H1 (cell line): ENCODE measurements at regions not wholly inside any gene's neighbourhood (a gene's known extent, or its start where the extent isn't known, plus 50 kb on each side); places are given as distances from the start of the nearest gene placed in this dataset.
A peak's percentile ranks its signal among the peaks of the same experiment; 100 is the strongest.

ENCODE experiments used
- CTCF ChIA-PET: fragments of 300-600 bp; sonication (Branson Sonifier 250); formaldehyde crosslinking; loops from one replicate; lab custom pipeline; 2021; ENCODE audit not compliant: partially characterized antibody; lab: Charles Lee
- POLR2A ChIA-PET: fragments of 300-600 bp; sonication (Branson Sonifier 250); formaldehyde crosslinking; loops from one replicate; lab custom pipeline; 2021; ENCODE audit warnings: inconsistent platforms; ENCODE audit not compliant: partially characterized antibody; lab: Charles Lee
- DNase-seq, 2 experiments: peaks; one replicate each; pipeline versions ENCODE4 v3.0.0 to v3.0.0-alpha.2; 2010 to 2022; ENCODE audit warnings: low spot score in 2 of 2, low read depth in 1 of 2, mixed read lengths in 1 of 2
- FAIRE-seq: peaks from 2 replicates; lab custom pipeline; 2011; peaks lifted over from hg19 to GRCh38; lab: Jason Lieb, UNC
- H2AFZ ChIP-seq: 2 replicates; pipeline ENCODE4 v1.8.1; 2012; ENCODE audit warnings: low read length, inconsistent platforms
- H2AK5ac ChIP-seq: 2 replicates; pipeline ENCODE4 v1.6.1; 2013; ENCODE audit warnings: low read depth, low read length
- H2BK120ac ChIP-seq: replicated peaks from 2 replicates; pipeline ENCODE3; 2013; ENCODE audit warnings: low read depth, low read length, inconsistent platforms
- H2BK12ac ChIP-seq: 2 replicates; pipeline ENCODE4 v1.6.1; 2013; ENCODE audit warnings: low read depth, low read length
- H2BK15ac ChIP-seq: 2 replicates; pipeline ENCODE4 v1.6.1; 2013; ENCODE audit warnings: low read length
- H2BK20ac ChIP-seq: 2 replicates; pipeline ENCODE4 v1.6.1; 2013; ENCODE audit warnings: low read length
- H2BK5ac ChIP-seq: 2 replicates; pipeline ENCODE4 v1.6.1; 2013; ENCODE audit warnings: low read depth, low read length
- H3K14ac ChIP-seq: 2 replicates; pipeline ENCODE4 v1.6.1; 2013; ENCODE audit warnings: inconsistent platforms; ENCODE audit not compliant: insufficient read length
- H3K18ac ChIP-seq: 2 replicates; pipeline ENCODE4 v1.6.1; 2013; ENCODE audit warnings: low read length; ENCODE audit errors: extremely low read depth
- H3K23ac ChIP-seq: 2 replicates; pipeline ENCODE4 v1.6.1; 2013; ENCODE audit warnings: inconsistent platforms; ENCODE audit not compliant: insufficient read length
- H3K23me2 ChIP-seq: 2 replicates; pipeline ENCODE4 v1.6.1; 2013; ENCODE audit warnings: low read depth, low read length
- H3K27ac ChIP-seq: 2 replicates; pipeline ENCODE4 v1.6.1; 2011; ENCODE audit warnings: low read depth, low read length, inconsistent platforms
- H3K27me3 ChIP-seq, 4 experiments: replicated peaks in 1 of 4; 1 replicate in 1 of 4; 2 replicates in 3 of 4; pipeline versions ENCODE4 v1.6.1 to v1.8.1; 2011 to 2013; ENCODE audit warnings: low read length in 3 of 4, mild to moderate bottlenecking in 3 of 4, inconsistent platforms in 2 of 4, mixed read lengths in 2 of 4, moderate library complexity in 1 of 4; ENCODE audit not compliant: control insufficient read depth in 3 of 4, insufficient read depth in 3 of 4; ENCODE audit errors: extremely low read depth in 1 of 4
- H3K36me3 ChIP-seq, 4 experiments: 2 replicates each; pipeline versions ENCODE4 v1.6.1 to v1.8.1; 2011 to 2013; ENCODE audit warnings: mild to moderate bottlenecking in 4 of 4, low read length in 3 of 4, moderate library complexity in 2 of 4, control low read depth in 1 of 4, inconsistent platforms in 1 of 4; ENCODE audit not compliant: insufficient read depth in 4 of 4, control insufficient read depth in 2 of 4
- H3K4ac ChIP-seq: replicated peaks from 2 replicates; pipeline ENCODE3; 2013; ENCODE audit warnings: low read length, low read depth, mixed read lengths, inconsistent platforms; ENCODE audit not compliant: insufficient read length
- H3K4me1 ChIP-seq, 4 experiments: replicated peaks in 1 of 4; 1 replicate in 1 of 4; 2 replicates in 3 of 4; pipeline versions ENCODE4 v1.6.1 to v1.8.1; 2011 to 2013; ENCODE audit warnings: low read length in 3 of 4, inconsistent platforms in 2 of 4, mixed read lengths in 1 of 4; ENCODE audit not compliant: insufficient read depth in 4 of 4, control insufficient read depth in 3 of 4
- H3K4me2 ChIP-seq, 2 experiments: 2 replicates each; pipeline versions ENCODE4 v1.6.1 to v1.8.1; 2011 to 2013; ENCODE audit warnings: low read depth in 2 of 2, low read length in 2 of 2, control low read depth in 1 of 2, inconsistent platforms in 1 of 2, mild to moderate bottlenecking in 1 of 2; ENCODE audit not compliant: insufficient read depth in 1 of 2
- H3K4me3 ChIP-seq, 4 experiments: fragments of 200-600, 300-600 bp in 1 of 4; sonication (generic), shearing (Covaris generic), sonication (Bioruptor Twin) in 1 of 4; 2 replicates each; pipeline versions ENCODE4 v1.5.1 to v1.8.1; 2011 to 2016; ENCODE audit warnings: low read length in 4 of 4, low read depth in 3 of 4, control low read depth in 2 of 4, inconsistent platforms in 2 of 4, mild to moderate bottlenecking in 2 of 4, mixed read lengths in 1 of 4, moderate library complexity in 1 of 4; ENCODE audit not compliant: insufficient read depth in 2 of 4; ENCODE audit errors: extremely low read depth in 1 of 4
- H3K56ac ChIP-seq: replicated peaks from 2 replicates; pipeline ENCODE3; 2013; ENCODE audit warnings: low read depth, mild to moderate bottlenecking, mixed read lengths, low read length, inconsistent platforms; ENCODE audit not compliant: insufficient read length
- H3K79me1 ChIP-seq: 2 replicates; pipeline ENCODE4 v1.6.1; 2013; ENCODE audit warnings: low read depth, low read length, control low read depth
- H3K79me2 ChIP-seq, 2 experiments: 2 replicates each; pipeline versions ENCODE4 v1.6.1 to v1.8.1; 2012 to 2013; ENCODE audit warnings: low read length in 2 of 2, mild to moderate bottlenecking in 2 of 2, inconsistent platforms in 1 of 2; ENCODE audit not compliant: insufficient read depth in 2 of 2, control insufficient read depth in 1 of 2
- H3K9ac ChIP-seq, 4 experiments: replicated peaks in 1 of 4; 1 replicate in 1 of 4; 2 replicates in 3 of 4; pipeline versions ENCODE4 v1.6.1 to v1.8.1; 2011 to 2013; ENCODE audit warnings: low read depth in 3 of 4, low read length in 3 of 4, control low read depth in 2 of 4, mild to moderate bottlenecking in 2 of 4, moderate library complexity in 2 of 4, inconsistent platforms in 1 of 4; ENCODE audit errors: extremely low read depth in 1 of 4
- H3K9me3 ChIP-seq, 2 experiments: 2 replicates each; pipeline versions ENCODE4 v1.6.1 to v1.8.1; 2012 to 2013; ENCODE audit warnings: mild to moderate bottlenecking in 2 of 2, moderate library complexity in 2 of 2, control low read depth in 1 of 2, inconsistent platforms in 1 of 2, low read depth in 1 of 2, low read length in 1 of 2, mixed read lengths in 1 of 2; ENCODE audit not compliant: insufficient read depth in 2 of 2
- H4K20me1 ChIP-seq, 2 experiments: replicated peaks in 1 of 2; 2 replicates each; pipeline versions ENCODE3 to v1.8.1; 2011 to 2013; ENCODE audit warnings: inconsistent platforms in 2 of 2, low read length in 2 of 2, mild to moderate bottlenecking in 1 of 2; ENCODE audit not compliant: insufficient read depth in 2 of 2, control insufficient read depth in 1 of 2
- H4K5ac ChIP-seq: 2 replicates; pipeline ENCODE4 v1.6.1; 2013; ENCODE audit warnings: low read length, low read depth, mixed read lengths, inconsistent platforms; ENCODE audit not compliant: insufficient read length
- H4K8ac ChIP-seq: 2 replicates; pipeline ENCODE4 v1.8.0; 2013; ENCODE audit warnings: mild to moderate bottlenecking, moderate library complexity, low read length, inconsistent platforms; ENCODE audit not compliant: insufficient read depth; ENCODE audit errors: extremely low read depth
- H4K91ac ChIP-seq: replicated peaks from 2 replicates; pipeline ENCODE3; 2013; ENCODE audit warnings: low read length, mixed read lengths, inconsistent platforms; ENCODE audit not compliant: insufficient read length
- KDM5A ChIP-seq: fragments of 200-600 bp; IDR thresholded peaks from 2 replicates; pipeline ENCODE4 v1.7.1; 2012; ENCODE audit warnings: mild to moderate bottlenecking, low read length, inconsistent platforms, mixed read lengths
- WGBS, 2 experiments: shearing (Covaris generic) in 1 of 2; methylation state at CpG; one replicate each; pipeline versions ENCODE4 v1.1.6 to v1.1.7; 2013 to 2015; ENCODE audit warnings: low lambda C conversion rate in 2 of 2, mixed read lengths in 2 of 2, inconsistent platforms in 1 of 2, low coverage in 1 of 2, missing lambda C conversion rate in 1 of 2; ENCODE audit not compliant: insufficient replicate concordance in 2 of 2, insufficient coverage in 1 of 2, insufficient read length in 1 of 2; ENCODE audit errors: extremely low coverage in 1 of 2, missing lambda C conversion rate in 1 of 2; 5-methylcytosine and 5-hydroxymethylcytosine counted together

DNA sequence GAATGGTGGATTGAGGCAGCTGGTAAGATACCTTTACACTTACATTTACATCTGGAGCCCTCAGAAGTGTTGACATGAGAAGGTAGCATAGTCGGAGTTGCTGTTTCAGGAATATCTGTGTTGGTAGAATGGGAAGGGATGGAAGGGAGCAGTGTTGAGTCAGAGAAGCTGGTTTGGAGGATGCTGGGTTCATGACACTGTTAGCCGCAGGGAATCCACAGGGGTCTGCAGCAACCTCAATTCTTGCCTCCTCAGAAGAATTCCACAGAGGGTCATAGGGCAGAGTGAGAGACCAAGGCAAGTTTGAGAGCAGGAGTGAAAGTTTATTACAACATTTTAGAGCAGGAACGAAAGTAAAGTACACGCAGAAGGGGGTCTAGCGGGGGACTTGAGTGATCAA is 536.8 kb downstream of the QKI start:
- Histone ChIP-seq H3K27ac (no peak overlapping the region), H4K91ac (no peak overlapping the region), H2BK15ac (no peak overlapping the region), H3K14ac (no peak overlapping the region), H2BK12ac (no peak overlapping the region; the same call in 1 of the 2 replicates), H3K23me2 (no peaks in the 10 kb centered on the region; the same call in 1 of the 2 replicates), H3K79me1 (no peaks in the 10 kb centered on the region), H2BK120ac (no peak overlapping the region), H3K4me1 (peaks cover under 1 to 5% (median 2%) of the 10 kb centered on the region in 4 experiments; a peak in 4 of 7 replicates), H4K5ac (no peak overlapping the region), H2BK20ac (no peak overlapping the region), H4K20me1 (no peaks in the 10 kb centered on the region), H3K4ac (no peak overlapping the region), H3K9me3 (no peaks in the 10 kb centered on the region), H3K79me2 (no peaks in the 10 kb centered on the region), H3K27me3 (no peaks in the 10 kb centered on the region; a peak in 1 of 7 replicates), H2AFZ (no peak overlapping the region), H3K4me2 (no peak overlapping the region), H3K23ac (no peak overlapping the region), H4K8ac (no peak overlapping the region), H3K56ac (no peak overlapping the region), H3K36me3 (no peaks in the 10 kb centered on the region), H2AK5ac (no peak overlapping the region), H3K18ac (no peak overlapping the region; the same call in 1 of the 2 replicates), H3K4me3 (no peak overlapping the region), H2BK5ac (no peak overlapping the region), H3K9ac (no peak overlapping the region)
- FAIRE-seq (no peak), DNase-seq (peak in 1 of 2 experiments; percentile 26)
- 92% methylated on average over 5 of the region's 5 CpGs; no CpG with 5 or more reads in 1 of the 2 experiments for WGBS, 2 experiments
- ChIA-PET CTCF (interaction anchor here (1.2 kb wide), 1 partner anchor 158 kb away, joined by 3 read pairs; no protein-coding TSS in a partner anchor), POLR2A (no interaction called here)
- TF ChIP-seq KDM5A: no peak
